H1 (cell line): ENCODE measurements at regions not wholly inside any gene's neighbourhood (a gene's known extent, or its start where the extent isn't known, plus 50 kb on each side); places are given as distances from the start of the nearest gene placed in this dataset.

Experiments used
- CTCF ChIA-PET: fragments of 300-600 bp; sonication (Branson Sonifier 250); formaldehyde crosslinking; loops from one replicate; lab custom pipeline; 2021; ENCODE audit not compliant: partially characterized antibody; lab: Charles Lee
- POLR2A ChIA-PET: fragments of 300-600 bp; sonication (Branson Sonifier 250); formaldehyde crosslinking; loops from one replicate; lab custom pipeline; 2021; ENCODE audit warnings: inconsistent platforms; ENCODE audit not compliant: partially characterized antibody; lab: Charles Lee
- DNase-seq, 2 experiments: peaks; one replicate each; pipeline versions ENCODE4 v3.0.0 to v3.0.0-alpha.2; 2010 to 2022; ENCODE audit warnings: low spot score in 2 of 2, low read depth in 1 of 2, mixed read lengths in 1 of 2
- FAIRE-seq: peaks from 2 replicates; lab custom pipeline; 2011; peaks lifted over from hg19 to GRCh38; lab: Jason Lieb, UNC
- H2AFZ ChIP-seq: 2 replicates; pipeline ENCODE4 v1.8.1; 2012; ENCODE audit warnings: low read length, inconsistent platforms
- H2AK5ac ChIP-seq: 2 replicates; pipeline ENCODE4 v1.6.1; 2013; ENCODE audit warnings: low read depth, low read length
- H2BK120ac ChIP-seq: replicated peaks from 2 replicates; pipeline ENCODE3; 2013; ENCODE audit warnings: low read depth, low read length, inconsistent platforms
- H2BK12ac ChIP-seq: 2 replicates; pipeline ENCODE4 v1.6.1; 2013; ENCODE audit warnings: low read depth, low read length
- H2BK15ac ChIP-seq: 2 replicates; pipeline ENCODE4 v1.6.1; 2013; ENCODE audit warnings: low read length
- H2BK20ac ChIP-seq: 2 replicates; pipeline ENCODE4 v1.6.1; 2013; ENCODE audit warnings: low read length
- H2BK5ac ChIP-seq: 2 replicates; pipeline ENCODE4 v1.6.1; 2013; ENCODE audit warnings: low read depth, low read length
- H3K14ac ChIP-seq: 2 replicates; pipeline ENCODE4 v1.6.1; 2013; ENCODE audit warnings: inconsistent platforms; ENCODE audit not compliant: insufficient read length
- H3K18ac ChIP-seq: 2 replicates; pipeline ENCODE4 v1.6.1; 2013; ENCODE audit warnings: low read length; ENCODE audit errors: extremely low read depth
- H3K23ac ChIP-seq: 2 replicates; pipeline ENCODE4 v1.6.1; 2013; ENCODE audit warnings: inconsistent platforms; ENCODE audit not compliant: insufficient read length
- H3K23me2 ChIP-seq: 2 replicates; pipeline ENCODE4 v1.6.1; 2013; ENCODE audit warnings: low read depth, low read length
- H3K27ac ChIP-seq: 2 replicates; pipeline ENCODE4 v1.6.1; 2011; ENCODE audit warnings: low read depth, low read length, inconsistent platforms
- H3K27me3 ChIP-seq, 4 experiments: replicated peaks in 1 of 4; 1 replicate in 1 of 4; 2 replicates in 3 of 4; pipeline versions ENCODE4 v1.6.1 to v1.8.1; 2011 to 2013; ENCODE audit warnings: low read length in 3 of 4, mild to moderate bottlenecking in 3 of 4, inconsistent platforms in 2 of 4, mixed read lengths in 2 of 4, moderate library complexity in 1 of 4; ENCODE audit not compliant: control insufficient read depth in 3 of 4, insufficient read depth in 3 of 4; ENCODE audit errors: extremely low read depth in 1 of 4
- H3K36me3 ChIP-seq, 4 experiments: 2 replicates each; pipeline versions ENCODE4 v1.6.1 to v1.8.1; 2011 to 2013; ENCODE audit warnings: mild to moderate bottlenecking in 4 of 4, low read length in 3 of 4, moderate library complexity in 2 of 4, control low read depth in 1 of 4, inconsistent platforms in 1 of 4; ENCODE audit not compliant: insufficient read depth in 4 of 4, control insufficient read depth in 2 of 4
- H3K4ac ChIP-seq: replicated peaks from 2 replicates; pipeline ENCODE3; 2013; ENCODE audit warnings: low read length, low read depth, mixed read lengths, inconsistent platforms; ENCODE audit not compliant: insufficient read length
- H3K4me1 ChIP-seq, 4 experiments: replicated peaks in 1 of 4; 1 replicate in 1 of 4; 2 replicates in 3 of 4; pipeline versions ENCODE4 v1.6.1 to v1.8.1; 2011 to 2013; ENCODE audit warnings: low read length in 3 of 4, inconsistent platforms in 2 of 4, mixed read lengths in 1 of 4; ENCODE audit not compliant: insufficient read depth in 4 of 4, control insufficient read depth in 3 of 4
- H3K4me2 ChIP-seq, 2 experiments: 2 replicates each; pipeline versions ENCODE4 v1.6.1 to v1.8.1; 2011 to 2013; ENCODE audit warnings: low read depth in 2 of 2, low read length in 2 of 2, control low read depth in 1 of 2, inconsistent platforms in 1 of 2, mild to moderate bottlenecking in 1 of 2; ENCODE audit not compliant: insufficient read depth in 1 of 2
- H3K4me3 ChIP-seq, 4 experiments: fragments of 200-600, 300-600 bp in 1 of 4; sonication (generic), shearing (Covaris generic), sonication (Bioruptor Twin) in 1 of 4; 2 replicates each; pipeline versions ENCODE4 v1.5.1 to v1.8.1; 2011 to 2016; ENCODE audit warnings: low read length in 4 of 4, low read depth in 3 of 4, control low read depth in 2 of 4, inconsistent platforms in 2 of 4, mild to moderate bottlenecking in 2 of 4, mixed read lengths in 1 of 4, moderate library complexity in 1 of 4; ENCODE audit not compliant: insufficient read depth in 2 of 4; ENCODE audit errors: extremely low read depth in 1 of 4
- H3K56ac ChIP-seq: replicated peaks from 2 replicates; pipeline ENCODE3; 2013; ENCODE audit warnings: low read depth, mild to moderate bottlenecking, mixed read lengths, low read length, inconsistent platforms; ENCODE audit not compliant: insufficient read length
- H3K79me1 ChIP-seq: 2 replicates; pipeline ENCODE4 v1.6.1; 2013; ENCODE audit warnings: low read depth, low read length, control low read depth
- H3K79me2 ChIP-seq, 2 experiments: 2 replicates each; pipeline versions ENCODE4 v1.6.1 to v1.8.1; 2012 to 2013; ENCODE audit warnings: low read length in 2 of 2, mild to moderate bottlenecking in 2 of 2, inconsistent platforms in 1 of 2; ENCODE audit not compliant: insufficient read depth in 2 of 2, control insufficient read depth in 1 of 2
- H3K9ac ChIP-seq, 4 experiments: replicated peaks in 1 of 4; 1 replicate in 1 of 4; 2 replicates in 3 of 4; pipeline versions ENCODE4 v1.6.1 to v1.8.1; 2011 to 2013; ENCODE audit warnings: low read depth in 3 of 4, low read length in 3 of 4, control low read depth in 2 of 4, mild to moderate bottlenecking in 2 of 4, moderate library complexity in 2 of 4, inconsistent platforms in 1 of 4; ENCODE audit errors: extremely low read depth in 1 of 4
- H3K9me3 ChIP-seq, 2 experiments: 2 replicates each; pipeline versions ENCODE4 v1.6.1 to v1.8.1; 2012 to 2013; ENCODE audit warnings: mild to moderate bottlenecking in 2 of 2, moderate library complexity in 2 of 2, control low read depth in 1 of 2, inconsistent platforms in 1 of 2, low read depth in 1 of 2, low read length in 1 of 2, mixed read lengths in 1 of 2; ENCODE audit not compliant: insufficient read depth in 2 of 2
- H4K20me1 ChIP-seq, 2 experiments: replicated peaks in 1 of 2; 2 replicates each; pipeline versions ENCODE3 to v1.8.1; 2011 to 2013; ENCODE audit warnings: inconsistent platforms in 2 of 2, low read length in 2 of 2, mild to moderate bottlenecking in 1 of 2; ENCODE audit not compliant: insufficient read depth in 2 of 2, control insufficient read depth in 1 of 2
- H4K5ac ChIP-seq: 2 replicates; pipeline ENCODE4 v1.6.1; 2013; ENCODE audit warnings: low read length, low read depth, mixed read lengths, inconsistent platforms; ENCODE audit not compliant: insufficient read length
- H4K8ac ChIP-seq: 2 replicates; pipeline ENCODE4 v1.8.0; 2013; ENCODE audit warnings: mild to moderate bottlenecking, moderate library complexity, low read length, inconsistent platforms; ENCODE audit not compliant: insufficient read depth; ENCODE audit errors: extremely low read depth
- H4K91ac ChIP-seq: replicated peaks from 2 replicates; pipeline ENCODE3; 2013; ENCODE audit warnings: low read length, mixed read lengths, inconsistent platforms; ENCODE audit not compliant: insufficient read length
- ATF3 ChIP-seq: IDR thresholded peaks from 2 replicates; pipeline ENCODE4 v1.6.1; 2011; ENCODE audit warnings: low read depth, mild to moderate bottlenecking, low read length; ENCODE audit not compliant: insufficient read depth
- BCL11A ChIP-seq, 2 experiments: IDR thresholded peaks; one replicate each; pipeline ENCODE4 v1.6.1; 2011; ENCODE audit warnings: low read depth in 2 of 2, low read length in 2 of 2, mild to moderate bottlenecking in 2 of 2
- CBX5 ChIP-seq: fragments of 300-800, 300-1000 bp; sonication (generic); IDR thresholded peaks from 2 replicates; pipeline ENCODE4 v1.7.1; 2016; ENCODE audit warnings: antibody characterized with exemption, low read length, low read depth
- EP300 ChIP-seq, 2 experiments: IDR thresholded peaks; 1 replicate in 1 of 2; 2 replicates in 1 of 2; pipeline ENCODE4 v1.6.1; 2011 to 2012; ENCODE audit warnings: low read depth in 2 of 2, low read length in 2 of 2, mild to moderate bottlenecking in 2 of 2, borderline replicate concordance in 1 of 2, inconsistent platforms in 1 of 2, moderate library complexity in 1 of 2
- GABPA ChIP-seq: IDR thresholded peaks from 2 replicates; pipeline ENCODE4 v1.6.1; 2011; ENCODE audit warnings: mild to moderate bottlenecking, low read length, moderate library complexity, borderline replicate concordance; ENCODE audit not compliant: insufficient read depth
- HDAC6 ChIP-seq: IDR thresholded peaks from one replicate; pipeline ENCODE4 v1.7.1; 2012; ENCODE audit warnings: low read depth, mild to moderate bottlenecking, inconsistent platforms, low read length, moderate library complexity
- KDM5A ChIP-seq: fragments of 200-600 bp; IDR thresholded peaks from 2 replicates; pipeline ENCODE4 v1.7.1; 2012; ENCODE audit warnings: mild to moderate bottlenecking, low read length, inconsistent platforms, mixed read lengths
- POU5F1 ChIP-seq: IDR thresholded peaks from 2 replicates; pipeline ENCODE4 v1.6.1; 2011; ENCODE audit warnings: low read depth, mild to moderate bottlenecking, low read length, moderate library complexity
- RXRA ChIP-seq: IDR thresholded peaks from 2 replicates; pipeline ENCODE4 v1.6.1; 2011; ENCODE audit warnings: low read depth, mild to moderate bottlenecking, low read length, moderate library complexity; ENCODE audit not compliant: insufficient read depth
- SRF ChIP-seq: IDR thresholded peaks from 2 replicates; pipeline ENCODE4 v1.6.1; 2011; ENCODE audit warnings: mild to moderate bottlenecking, low read depth, low read length, moderate library complexity
- TAF7 ChIP-seq: optimal IDR thresholded peaks from 2 replicates; pipeline ENCODE3; 2011; ENCODE audit warnings: low read depth, mild to moderate bottlenecking, inconsistent platforms, low read length, moderate library complexity, borderline replicate concordance
- WGBS, 2 experiments: shearing (Covaris generic) in 1 of 2; methylation state at CpG; one replicate each; pipeline versions ENCODE4 v1.1.6 to v1.1.7; 2013 to 2015; ENCODE audit warnings: low lambda C conversion rate in 2 of 2, mixed read lengths in 2 of 2, inconsistent platforms in 1 of 2, low coverage in 1 of 2, missing lambda C conversion rate in 1 of 2; ENCODE audit not compliant: insufficient replicate concordance in 2 of 2, insufficient coverage in 1 of 2, insufficient read length in 1 of 2; ENCODE audit errors: extremely low coverage in 1 of 2, missing lambda C conversion rate in 1 of 2; 5-methylcytosine and 5-hydroxymethylcytosine counted together

DNA sequence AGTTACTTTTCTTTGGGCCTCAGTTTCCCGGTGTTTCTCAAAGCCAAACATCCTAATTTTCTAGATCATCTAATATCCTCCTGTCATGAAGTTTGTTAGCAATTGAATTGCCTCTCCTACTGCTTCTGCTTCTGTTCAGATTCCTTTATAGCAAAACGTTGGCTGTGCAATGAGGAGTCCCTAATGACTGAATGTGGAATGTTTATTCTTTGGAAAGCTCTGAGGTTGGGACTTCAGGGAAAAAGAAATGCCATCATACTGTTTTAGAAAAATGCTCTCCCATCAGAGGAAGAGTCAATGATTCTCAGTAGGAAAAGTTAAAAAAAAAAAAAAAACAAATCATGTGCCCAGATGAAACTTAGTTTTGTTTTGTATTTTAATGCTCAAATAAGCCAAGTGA lies 268.7 kb upstream of the PAPPA start:
- Histone ChIP-seq H2BK120ac (no peak overlapping the region), H2AFZ (0 out of 2 replicates have a peak overlapping the region, but pooled peaks have one; percentile 47), H4K20me1 (no peaks in the 10 kb centered on the region), H3K14ac (no peak overlapping the region), H2AK5ac (no peak overlapping the region), H4K8ac (no peak overlapping the region), H3K56ac (no peak overlapping the region), H3K4ac (no peak overlapping the region), H3K23ac (no peak overlapping the region), H3K27ac (no peak overlapping the region), H2BK15ac (no peak overlapping the region), H2BK20ac (no peak overlapping the region), H3K27me3 (no peaks in the 10 kb centered on the region), H3K23me2 (no peaks in the 10 kb centered on the region), H3K4me2 (no peak overlapping the region), H3K36me3 (no peaks in the 10 kb centered on the region), H3K79me2 (no peaks in the 10 kb centered on the region), H3K4me1 (no peaks in the 10 kb centered on the region), H4K91ac (no peak overlapping the region), H3K18ac (no peak overlapping the region), H2BK12ac (no peak overlapping the region), H3K9ac (no peak overlapping the region), H2BK5ac (no peak overlapping the region), H3K79me1 (no peaks in the 10 kb centered on the region), H3K9me3 (no peaks in the 10 kb centered on the region), H4K5ac (no peak overlapping the region), H3K4me3 (no peak overlapping the region)
- CTCF ChIA-PET, result interaction anchor here (0.9 to 2.2 kb wide), 9 partner anchors 13 to 706 kb away, joined by 3 to 6 read pairs (median 4); no protein-coding TSS in a partner anchor
- POLR2A ChIA-PET, result no interaction called here
- FAIRE-seq (no peak), DNase-seq (no peak)
- TF ChIP-seq RXRA, result no peak
- no peak for TF ChIP-seq CBX5
- TF ChIP-seq EP300 (IDR thresholded peaks at IDR 0.05; ENCODE audit: borderline replicate concordance in 1 of 2, low read depth in 2 of 2, low read length in 2 of 2), result no peak
- TF ChIP-seq ATF3, result no peak
- no peak for TF ChIP-seq BCL11A (IDR thresholded peaks at IDR 0.05; ENCODE audit: low read depth in 2 of 2, low read length in 2 of 2)
- TF ChIP-seq KDM5A, result no peak
- TF ChIP-seq SRF, result no peak
- no peak for TF ChIP-seq POU5F1
- TF ChIP-seq GABPA, result no peak
- no peak for TF ChIP-seq TAF7
- TF ChIP-seq HDAC6, result no peak
- 83% methylated on average over 2 of the region's 2 CpGs; no CpG with 5 or more reads in 1 of the 2 experiments for WGBS, 2 experiments
